ENCODE measurements at regions not wholly inside any gene's neighbourhood (a gene's known extent, or its start where the extent isn't known, plus 50 kb on each side); places are given as distances from the start of the nearest gene placed in this dataset.
"Not testable (repeated sequence)": the region's sequence is repeated elsewhere in the genome, so short reads cannot be mapped to it uniquely, and the experiment has no call there.

DNA sequence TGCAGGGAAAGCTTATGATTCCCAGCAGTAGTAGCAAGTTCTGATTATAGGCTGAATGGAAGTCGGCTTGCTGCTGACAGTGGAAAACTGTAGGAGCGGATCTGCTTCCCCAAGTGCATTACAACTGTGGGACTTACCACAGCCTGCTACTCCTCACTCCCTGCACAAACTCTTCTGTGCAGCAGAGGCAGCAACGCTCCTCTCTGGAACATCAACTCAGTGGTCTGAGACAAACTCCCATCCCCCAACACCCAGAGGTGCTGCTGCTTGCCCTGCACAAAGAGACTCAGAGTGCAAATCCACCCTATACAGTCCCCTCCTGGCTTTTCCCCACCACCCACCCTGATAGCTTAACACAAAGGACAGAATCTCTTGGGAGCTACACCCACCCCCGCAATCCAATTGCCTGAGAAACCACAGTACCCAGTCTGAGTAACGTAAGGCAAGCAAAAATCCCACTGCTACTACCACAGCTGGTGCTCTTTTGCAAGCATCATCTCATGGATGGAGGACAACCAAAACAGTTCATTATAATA is 1455.2 kb downstream of the AMY1C start:
- Histone ChIP-seq H3K4me3 (no peak overlapping the region), H3K27ac (no peak overlapping the region)

DNA sequence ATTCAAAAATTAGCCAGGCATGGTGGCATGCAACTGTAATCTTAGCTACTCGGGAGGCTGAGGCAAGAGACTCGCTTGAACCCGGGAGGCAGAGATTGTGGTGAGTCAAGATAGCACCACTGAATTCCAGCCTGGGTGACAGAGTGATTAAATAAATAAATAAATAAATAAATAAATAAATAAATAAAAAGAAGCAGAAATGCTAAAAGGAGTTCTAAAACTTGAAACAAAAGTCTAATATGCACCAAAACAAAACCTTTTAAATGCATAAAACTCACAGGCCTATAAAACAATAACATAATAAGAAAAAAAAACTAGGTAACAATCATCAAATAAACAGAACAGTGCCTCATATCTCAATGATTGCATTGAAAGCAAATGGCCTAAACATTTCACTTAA is 1458.9 kb downstream of the AMY1C start:
- Histone ChIP-seq H3K4me3 (no peak overlapping the region), H3K27ac (no peak overlapping the region)

DNA sequence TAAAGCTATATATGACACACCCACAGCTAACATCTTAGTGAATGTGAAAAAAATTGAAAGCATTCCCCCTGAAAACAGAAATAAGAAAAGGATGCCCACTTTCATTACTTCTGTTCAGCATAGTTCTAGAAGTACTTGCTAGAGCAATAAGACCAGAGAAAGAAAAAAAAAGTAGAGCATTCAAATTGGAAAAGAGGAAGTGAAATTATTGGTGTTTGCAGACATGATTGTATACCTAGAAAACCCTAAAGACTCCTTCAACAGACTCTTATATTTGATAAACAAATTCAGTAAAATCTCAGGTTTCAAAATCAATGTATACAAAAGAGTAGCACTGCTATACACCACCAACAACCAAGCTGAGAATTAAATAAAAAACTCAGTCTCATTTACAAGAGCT is 1461.0 kb downstream of the AMY1C start:
- Histone ChIP-seq H3K27ac (no peak overlapping the region), H3K4me3 (no peak overlapping the region)

DNA sequence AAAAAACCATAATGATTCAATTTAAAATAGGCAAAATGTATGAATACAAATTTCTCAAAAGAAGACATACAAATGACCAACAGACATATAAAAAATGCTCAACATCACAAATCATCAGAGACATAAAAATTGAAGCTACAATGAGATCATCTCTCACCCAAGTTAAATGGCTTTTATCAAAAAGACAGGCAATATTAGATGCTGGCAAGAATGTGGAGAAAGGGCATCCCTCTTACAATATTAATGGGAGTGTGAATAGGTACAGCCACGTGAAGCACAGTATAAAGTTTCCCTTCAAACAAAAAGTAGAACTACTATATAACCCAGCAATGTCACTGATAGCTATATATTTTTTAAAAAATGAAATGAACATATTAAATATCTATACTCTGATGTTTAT is 1481.7 kb downstream of the AMY1C start:
- H3K4me3 ChIP-seq: no peak overlapping the region
- no peak overlapping the region for H3K27ac ChIP-seq

DNA sequence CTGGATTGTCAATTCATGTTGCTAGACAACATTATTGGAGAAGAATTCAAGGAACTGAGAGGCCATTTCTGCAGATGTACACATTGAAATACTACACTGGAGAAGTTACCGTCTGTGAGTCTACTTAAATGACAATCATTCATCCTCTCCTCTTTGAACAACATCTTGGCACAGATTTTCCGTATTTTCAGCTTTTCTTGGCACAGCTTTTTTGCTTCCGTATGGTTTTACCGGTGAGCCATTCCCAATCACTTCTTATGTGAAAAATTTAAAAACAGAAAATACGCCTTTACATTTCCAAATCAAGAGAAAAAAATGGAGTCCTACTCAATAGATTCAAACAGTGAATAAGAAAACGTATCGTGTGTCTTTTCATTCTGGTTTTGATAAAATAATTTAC is 1493.7 kb downstream of the AMY1C start:
- Histone ChIP-seq H3K27ac (no peak overlapping the region), H3K4me3 (no peak overlapping the region)

DNA sequence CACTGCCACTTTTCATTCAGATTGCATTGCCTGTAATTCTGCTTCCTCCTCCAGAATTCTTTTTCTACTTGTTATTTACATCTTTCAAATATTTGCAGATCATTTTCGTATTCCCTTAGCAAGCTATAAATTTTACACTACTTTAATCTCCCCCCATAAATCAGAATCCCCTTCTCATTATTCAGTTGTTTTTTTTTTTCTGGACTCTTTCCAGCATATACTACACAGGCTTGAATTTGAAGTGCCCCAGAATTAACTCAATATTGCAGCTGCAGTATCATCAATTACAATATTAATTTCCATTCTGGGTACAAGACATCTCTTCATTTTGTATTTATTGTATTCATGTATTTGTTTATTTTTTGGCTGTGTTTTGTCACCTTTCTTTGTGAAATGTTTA is 1494.3 kb downstream of the AMY1C start:
- no peak overlapping the region for H3K27ac ChIP-seq
- no peak overlapping the region for H3K4me3 ChIP-seq

DNA sequence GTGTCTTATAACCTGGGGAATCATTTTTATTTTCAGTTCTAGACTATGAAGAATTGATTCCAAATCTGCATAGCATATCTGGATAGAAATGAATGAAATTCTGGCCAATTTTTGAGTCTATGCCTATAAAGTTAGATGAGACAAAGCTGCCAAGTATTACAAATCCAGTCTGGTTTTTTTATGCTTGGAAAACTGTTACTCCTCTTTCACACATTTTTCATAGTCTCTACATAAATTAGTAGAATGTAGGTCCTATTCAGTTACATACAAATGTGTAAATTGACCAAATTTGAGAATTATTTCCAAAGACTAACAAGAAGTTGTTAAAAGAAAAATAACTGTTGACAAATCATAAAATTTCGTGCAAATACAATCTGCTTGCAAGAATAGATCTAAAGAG is 1505.2 kb downstream of the AMY1C start:
- Histone ChIP-seq H3K27ac (no peak overlapping the region), H3K4me3 (no peak overlapping the region)

DNA sequence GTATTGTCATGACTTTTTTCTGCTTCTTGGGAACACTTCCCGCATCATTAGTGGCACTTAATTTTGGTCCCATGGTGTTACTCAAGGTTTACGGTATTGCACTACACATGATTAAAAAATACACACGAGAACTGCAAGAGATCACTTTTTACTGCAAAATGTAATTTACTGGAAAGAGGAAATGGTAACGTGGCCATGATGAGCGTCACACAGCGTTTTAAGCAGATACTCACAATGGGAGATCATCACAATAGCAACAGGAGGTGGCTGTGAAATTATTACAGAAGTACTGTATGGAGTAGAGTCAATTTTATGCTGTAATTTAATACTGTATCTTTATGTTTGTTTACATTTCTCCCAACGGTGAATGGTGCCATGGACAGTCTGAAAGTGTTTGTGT is 1510.3 kb downstream of the AMY1C start:
- Histone ChIP-seq H3K4me3 (no peak overlapping the region), H3K27ac (no peak overlapping the region)

DNA sequence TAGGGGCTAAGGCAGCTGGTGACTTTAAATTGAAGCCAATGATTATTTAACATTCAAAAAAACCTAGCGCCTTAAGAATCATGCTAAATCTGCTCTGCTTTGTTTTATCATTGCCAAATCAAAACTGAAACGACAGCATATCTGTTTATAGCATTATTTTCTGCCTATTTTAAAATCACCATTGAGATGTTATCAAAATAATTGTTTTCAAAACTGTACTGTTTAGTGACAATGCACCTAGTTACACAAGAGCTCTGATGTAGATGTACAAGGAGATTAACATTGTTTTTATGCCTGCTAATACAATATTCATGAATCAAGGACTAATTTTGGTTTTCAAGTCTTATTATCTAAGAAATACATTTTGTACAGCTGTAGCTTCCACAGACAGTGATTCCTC is 1521.3 kb downstream of the AMY1C start:
- H3K27ac ChIP-seq: no peak overlapping the region
- no peak overlapping the region for H3K4me3 ChIP-seq

DNA sequence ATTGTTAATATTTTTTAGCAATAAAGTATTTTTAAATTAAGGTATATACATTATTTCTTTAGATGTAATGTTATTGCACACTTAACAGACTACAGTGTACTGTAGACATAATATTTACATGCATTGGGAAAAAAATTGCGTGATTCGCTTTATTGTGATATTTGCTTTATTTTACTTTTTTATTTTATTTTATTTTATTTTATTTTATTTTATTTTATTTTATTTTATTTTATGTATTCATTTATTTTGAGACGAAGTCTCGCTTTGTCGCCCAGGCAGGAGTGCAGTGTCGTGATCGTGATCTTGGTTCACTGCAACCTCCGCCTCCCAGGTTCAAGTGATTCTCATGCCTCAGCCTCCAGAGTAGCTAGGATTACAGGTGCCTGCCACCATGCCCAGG is 1522.7 kb downstream of the AMY1C start:
- not testable (repeated sequence) for H3K27ac ChIP-seq, H3K4me3 ChIP-seq

DNA sequence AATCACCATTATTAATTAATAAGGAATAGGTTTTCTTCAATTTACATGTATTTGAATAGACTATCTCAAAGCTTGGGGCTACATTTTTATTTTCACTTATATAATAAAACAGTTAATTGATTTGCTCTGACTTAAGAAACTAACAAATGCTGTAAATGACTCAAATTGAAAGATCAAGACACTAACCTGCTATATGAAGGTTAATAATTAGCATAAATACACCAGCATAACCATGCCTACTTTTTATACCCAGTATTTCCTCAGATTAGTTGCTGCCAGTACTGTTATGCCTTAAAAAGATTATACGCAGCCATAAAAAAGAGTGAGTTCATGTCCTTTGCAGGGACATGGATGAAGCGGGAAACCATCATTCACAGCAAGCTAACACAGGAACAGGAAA is 1545.1 kb downstream of the AMY1C start:
- Histone ChIP-seq H3K4me3 (no peak overlapping the region), H3K27ac (no peak overlapping the region)

DNA sequence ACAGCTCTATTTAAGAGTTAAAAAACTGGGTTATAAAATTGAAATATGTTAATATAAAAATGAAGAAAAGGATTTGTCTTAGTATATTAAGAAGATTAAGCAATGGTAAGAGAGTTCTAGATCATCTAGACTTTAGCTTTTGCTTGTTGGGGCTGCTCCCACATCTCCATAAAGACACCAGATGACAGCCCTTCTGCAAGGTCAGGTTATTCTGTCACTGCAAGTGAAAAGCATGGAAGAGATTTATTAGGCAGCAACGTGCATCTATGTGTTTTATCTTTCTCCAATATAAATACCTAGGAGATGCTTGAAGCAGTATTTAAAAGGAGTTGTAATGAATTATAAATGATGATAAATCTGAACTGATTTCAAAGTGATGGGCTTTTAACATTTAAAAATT is 1560.4 kb downstream of the AMY1C start:
- H3K27ac ChIP-seq: no peak overlapping the region
- no peak overlapping the region for H3K4me3 ChIP-seq

DNA sequence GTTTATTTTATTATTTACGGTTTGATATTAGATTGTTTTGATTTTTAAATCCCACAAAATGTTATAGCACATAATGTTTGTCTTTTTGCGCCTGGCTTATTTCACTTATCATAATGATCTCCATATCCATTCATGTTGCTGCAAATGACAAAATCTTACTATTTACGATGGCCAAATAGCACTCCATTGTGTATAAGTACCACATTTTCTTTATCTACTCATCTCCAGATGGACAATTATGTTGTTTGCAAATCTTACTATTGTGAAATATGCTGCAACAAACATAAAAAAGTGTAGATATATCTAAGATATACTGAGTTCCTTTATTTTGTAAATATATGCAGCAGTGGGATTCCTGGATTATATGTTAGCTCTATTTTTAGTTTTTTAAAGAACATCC is 1568.3 kb downstream of the AMY1C start:
- H3K4me3 ChIP-seq: no peak overlapping the region
- H3K27ac ChIP-seq: no peak overlapping the region

DNA sequence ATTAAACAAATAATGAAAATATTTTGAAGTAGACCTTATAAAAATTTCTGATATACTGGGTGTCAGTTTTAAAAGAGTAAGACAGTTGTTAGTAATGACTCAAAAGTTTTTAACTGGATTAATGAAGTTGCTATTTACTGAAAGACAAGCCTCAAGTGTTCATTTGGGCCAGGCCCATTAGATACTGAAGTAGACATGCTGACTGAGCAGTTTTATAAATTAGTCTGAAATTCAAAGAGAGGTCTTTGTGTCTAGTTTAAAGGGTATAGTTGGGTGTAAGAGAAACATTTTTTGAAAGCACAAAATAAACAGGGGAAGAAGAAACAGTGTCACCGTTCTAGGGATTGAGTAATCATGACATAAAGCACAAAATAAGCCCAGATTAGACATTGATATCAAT is 1577.2 kb downstream of the AMY1C start:
- H3K4me3 ChIP-seq: no peak overlapping the region
- no peak overlapping the region for H3K27ac ChIP-seq

DNA sequence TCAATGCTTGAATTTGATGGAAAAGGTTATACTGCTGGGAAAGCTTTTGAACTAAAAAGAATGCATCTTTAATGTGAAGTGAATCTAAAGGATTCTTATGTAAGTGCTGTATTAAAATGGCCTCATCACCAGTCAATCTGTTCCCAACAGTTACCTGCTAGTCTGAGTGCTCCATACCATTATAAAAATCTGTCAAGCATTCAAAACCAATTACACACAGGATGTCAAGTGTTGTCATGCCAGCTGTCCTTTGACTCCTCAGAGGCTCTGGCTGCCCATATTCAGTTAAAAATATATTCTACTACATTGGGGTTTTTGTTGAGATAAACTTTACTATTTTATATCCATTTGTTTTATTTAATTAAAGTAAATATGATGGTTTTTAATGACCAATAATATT is 1587.7 kb downstream of the AMY1C start:
- no peak overlapping the region for H3K4me3 ChIP-seq
- no peak overlapping the region for H3K27ac ChIP-seq

DNA sequence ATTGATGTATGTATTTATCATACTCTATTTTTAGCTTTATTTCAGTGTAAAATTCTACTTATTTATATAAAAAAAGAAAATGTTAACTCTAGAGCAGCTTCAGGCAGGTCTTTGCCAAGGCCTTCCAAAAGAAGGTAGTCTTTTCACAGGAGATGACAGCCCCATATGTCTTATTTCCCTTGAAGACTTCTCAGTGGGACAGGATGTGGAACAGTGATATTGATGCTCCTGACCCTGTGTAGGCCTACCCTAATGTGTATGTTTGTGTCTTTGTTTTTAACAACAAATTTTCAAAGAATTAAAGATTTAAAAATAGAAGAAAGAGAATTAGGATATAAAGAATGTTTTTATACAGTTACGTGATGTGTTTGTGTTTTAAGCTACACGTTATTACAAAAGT is 1593.6 kb downstream of the AMY1C start:
- no peak overlapping the region for H3K27ac ChIP-seq
- H3K4me3 ChIP-seq: no peak overlapping the region

DNA sequence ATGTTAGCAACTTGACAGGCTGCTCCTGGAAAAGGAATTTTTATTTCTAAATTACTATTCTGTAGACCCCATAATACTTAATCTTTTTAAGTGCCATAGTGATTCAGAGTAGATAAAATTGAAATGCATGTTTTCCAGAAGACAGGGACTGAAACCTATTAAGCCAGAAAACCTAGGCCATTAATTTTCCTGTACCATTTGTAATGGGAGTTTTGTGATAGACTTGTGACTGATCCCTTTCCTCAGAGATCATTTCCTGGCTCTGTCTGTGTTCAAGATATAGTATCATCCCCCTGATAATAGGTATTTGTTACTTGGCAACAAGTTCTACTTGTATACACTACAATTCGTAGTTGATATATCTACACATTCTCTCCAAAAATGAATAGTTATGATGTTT is 1609.8 kb downstream of the AMY1C start:
- no peak overlapping the region for H3K4me3 ChIP-seq
- no peak overlapping the region for H3K27ac ChIP-seq

DNA sequence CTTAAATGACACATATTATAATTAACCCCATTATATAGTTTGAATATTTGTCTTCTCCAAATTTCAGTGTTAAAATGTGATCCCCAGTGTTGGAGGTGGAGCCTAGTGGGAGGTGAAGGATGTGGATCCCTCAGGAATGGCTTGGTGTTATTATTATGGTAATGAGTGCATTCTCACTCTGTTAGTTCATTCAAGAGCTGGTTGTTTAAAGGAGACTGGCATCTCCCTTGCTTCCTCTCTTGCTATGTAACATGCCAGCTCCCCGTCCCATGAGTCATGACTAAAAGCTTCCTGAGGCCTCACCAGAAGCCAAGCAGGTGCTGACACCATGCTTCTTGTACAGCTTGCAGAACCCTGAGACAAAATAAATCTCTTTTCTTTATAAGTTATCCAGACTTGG is 1612.7 kb downstream of the AMY1C start:
- Histone ChIP-seq H3K27ac (no peak overlapping the region), H3K4me3 (no peak overlapping the region)

DNA sequence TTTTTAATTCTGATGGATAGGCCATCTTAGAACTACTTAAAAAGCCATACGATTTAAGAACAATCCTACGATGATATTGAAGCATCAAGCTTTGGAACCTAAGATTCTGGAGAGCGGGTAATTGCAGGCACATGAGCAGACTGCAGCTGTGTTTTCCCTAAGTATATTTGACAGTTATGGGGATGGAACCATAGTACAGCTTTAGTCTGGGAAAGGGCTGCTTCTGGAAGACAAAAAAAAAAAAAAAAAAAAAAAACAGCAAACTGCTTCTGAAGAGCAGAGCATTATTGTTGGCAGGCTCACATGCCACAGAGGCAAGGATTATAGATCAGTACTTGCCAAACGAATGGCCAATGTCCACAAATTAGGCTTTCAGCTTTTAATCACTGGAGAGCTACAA is 1618.7 kb downstream of the AMY1C start:
- Histone ChIP-seq H3K4me3 (no peak overlapping the region), H3K27ac (no peak overlapping the region)

DNA sequence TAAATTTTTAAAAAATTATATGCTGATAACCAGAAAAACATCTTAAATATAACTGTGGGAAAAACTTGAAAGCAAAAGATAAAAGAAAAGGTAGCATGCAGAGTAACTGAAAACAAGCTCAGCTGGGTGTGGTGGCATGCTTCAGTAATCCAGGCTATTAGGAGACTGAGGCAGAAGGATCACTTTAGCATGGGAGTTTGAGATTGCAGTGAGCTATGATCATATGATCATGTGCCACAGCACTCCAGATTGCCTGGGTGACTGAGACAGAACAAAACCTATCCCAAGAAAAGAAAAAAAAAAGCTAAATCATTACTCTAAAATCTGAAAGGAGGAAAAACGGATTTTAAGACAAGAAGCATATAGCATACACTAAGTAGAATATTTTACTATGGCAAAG is 1624.0 kb downstream of the AMY1C start:
- no peak overlapping the region for H3K27ac ChIP-seq
- H3K4me3 ChIP-seq: no peak overlapping the region

DNA sequence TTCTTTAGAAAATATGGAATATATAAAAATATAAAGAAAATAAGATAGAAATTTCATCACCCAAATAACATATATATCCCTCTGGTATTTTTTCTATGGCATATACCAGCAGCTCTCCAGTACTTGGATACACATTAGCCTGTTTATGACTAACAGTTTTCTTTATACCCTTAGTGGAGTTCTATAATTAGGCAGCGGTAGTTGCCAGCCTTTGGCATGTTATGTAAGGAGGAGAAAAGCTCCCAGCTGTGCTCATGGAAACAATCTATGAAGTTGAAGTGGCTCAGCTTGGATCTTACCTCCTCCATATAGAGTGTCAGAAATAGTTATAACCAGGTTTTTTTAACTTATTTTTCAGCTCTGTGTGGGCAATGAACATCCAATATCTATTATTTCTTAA is 1636.8 kb downstream of the AMY1C start:
- Histone ChIP-seq H3K4me3 (no peak overlapping the region), H3K27ac (no peak overlapping the region)

DNA sequence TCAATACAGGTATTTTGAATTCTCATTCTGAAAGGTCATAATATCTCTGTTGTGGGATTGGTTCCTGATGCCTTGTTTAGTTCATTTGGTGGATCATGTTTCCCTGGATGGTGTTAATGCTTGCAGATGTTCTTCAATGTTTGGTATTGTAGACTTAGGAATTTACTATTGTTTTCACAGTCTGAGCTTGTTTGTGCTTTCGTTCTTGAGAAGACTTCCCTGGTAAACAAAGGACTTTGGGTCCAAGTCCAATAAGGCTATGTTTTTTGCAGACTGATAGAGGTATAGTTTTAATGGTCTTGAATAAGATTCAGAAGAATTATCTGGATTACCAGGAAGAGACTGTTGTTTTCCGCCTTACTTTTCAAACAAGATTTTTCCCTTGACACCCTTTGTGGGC is 1646.3 kb downstream of the AMY1C start:
- no peak overlapping the region for H3K27ac ChIP-seq
- no peak overlapping the region for H3K4me3 ChIP-seq

DNA sequence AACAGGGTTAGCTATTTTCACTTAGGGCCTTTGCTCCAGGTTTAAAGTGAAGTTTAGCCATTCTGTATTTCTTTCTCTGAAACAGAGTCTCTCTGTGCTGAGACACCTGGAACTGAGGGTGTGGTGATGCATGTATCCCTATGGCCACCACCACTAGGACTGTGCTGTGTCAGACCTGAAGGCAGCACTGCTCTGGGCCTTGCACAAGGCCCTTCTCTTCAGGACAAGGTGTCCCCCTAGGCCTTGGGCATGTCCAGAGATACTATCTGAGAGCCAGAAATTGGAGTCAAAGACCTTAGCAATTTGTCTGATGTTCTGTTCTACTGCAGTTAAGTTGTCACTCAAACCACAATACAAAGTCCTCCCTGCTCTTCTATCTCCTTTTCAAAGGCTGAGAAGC is 1649.2 kb downstream of the AMY1C start:
- no peak overlapping the region for H3K4me3 ChIP-seq
- H3K27ac ChIP-seq: no peak overlapping the region

All from skin epidermis (tissue), 12 donors.